Endothelial cell (in vitro differentiated cells): ENCODE measurements at regions not wholly inside any gene's neighbourhood (a gene's known extent, or its start where the extent isn't known, plus 50 kb on each side); places are given as distances from the start of the nearest gene placed in this dataset.

Experiments used
- DNase-seq: peaks from one replicate; pipeline ENCODE4 v3.0.0; 2021; ENCODE audit warnings: low spot score
- H3K27ac Mint-ChIP-seq: one replicate; pipeline ENCODE4 v1.8.0; 2021; ENCODE audit warnings: mixed read lengths, inconsistent platforms; ENCODE audit not compliant: unreplicated experiment
- H3K27me3 Mint-ChIP-seq: one replicate; pipeline ENCODE4 v1.8.0; 2021; ENCODE audit warnings: mild to moderate bottlenecking, moderate library complexity, mixed read lengths, inconsistent platforms; ENCODE audit not compliant: unreplicated experiment
- H3K36me3 Mint-ChIP-seq: one replicate; pipeline ENCODE4 v1.8.0; 2021; ENCODE audit warnings: mild to moderate bottlenecking, low read depth, mixed read lengths, inconsistent platforms; ENCODE audit not compliant: unreplicated experiment
- H3K4me1 Mint-ChIP-seq: one replicate; pipeline ENCODE4 v1.8.0; 2021; ENCODE audit warnings: mild to moderate bottlenecking, mixed read lengths, inconsistent platforms; ENCODE audit not compliant: unreplicated experiment
- H3K4me3 Mint-ChIP-seq: one replicate; pipeline ENCODE4 v1.8.0; 2021; ENCODE audit warnings: mild to moderate bottlenecking, mixed read lengths, inconsistent platforms; ENCODE audit not compliant: unreplicated experiment
- H3K9me3 Mint-ChIP-seq: one replicate; pipeline ENCODE4 v1.8.0; 2021; ENCODE audit warnings: mixed read lengths, inconsistent platforms; ENCODE audit not compliant: unreplicated experiment
- TF ChIP-seq, protein P1 (sequence below): fragments of 200-600 bp; sonication (generic); IDR thresholded peaks from one replicate; pipeline ENCODE4 v1.5.0; 2021; ENCODE audit warnings: antibody characterized with exemption; ENCODE audit not compliant: unreplicated experiment

DNA sequence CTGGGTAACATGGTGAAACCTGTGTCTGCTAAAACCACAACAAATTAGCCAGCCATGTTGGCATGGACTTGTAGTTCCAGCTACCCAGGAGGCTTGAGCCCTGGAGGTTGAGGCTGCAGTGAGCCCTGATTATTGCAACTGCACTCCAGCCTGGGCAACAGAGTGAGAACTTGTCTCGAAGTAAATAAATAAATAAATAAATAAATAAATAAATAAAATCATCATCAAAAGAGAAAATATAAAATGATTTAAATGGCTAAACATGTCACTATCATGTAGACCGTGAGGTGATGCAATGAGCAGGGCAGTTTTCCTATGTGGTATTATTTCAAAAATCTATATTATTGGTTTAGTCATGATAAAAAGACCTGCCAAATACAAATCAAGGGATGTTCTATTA lies 2074.3 kb downstream of the PCDH9 start:
- Mint-ChIP-seq H3K4me3 (no peak overlapping the region), H3K27me3 (no peaks in the 10 kb centered on the region)

DNA sequence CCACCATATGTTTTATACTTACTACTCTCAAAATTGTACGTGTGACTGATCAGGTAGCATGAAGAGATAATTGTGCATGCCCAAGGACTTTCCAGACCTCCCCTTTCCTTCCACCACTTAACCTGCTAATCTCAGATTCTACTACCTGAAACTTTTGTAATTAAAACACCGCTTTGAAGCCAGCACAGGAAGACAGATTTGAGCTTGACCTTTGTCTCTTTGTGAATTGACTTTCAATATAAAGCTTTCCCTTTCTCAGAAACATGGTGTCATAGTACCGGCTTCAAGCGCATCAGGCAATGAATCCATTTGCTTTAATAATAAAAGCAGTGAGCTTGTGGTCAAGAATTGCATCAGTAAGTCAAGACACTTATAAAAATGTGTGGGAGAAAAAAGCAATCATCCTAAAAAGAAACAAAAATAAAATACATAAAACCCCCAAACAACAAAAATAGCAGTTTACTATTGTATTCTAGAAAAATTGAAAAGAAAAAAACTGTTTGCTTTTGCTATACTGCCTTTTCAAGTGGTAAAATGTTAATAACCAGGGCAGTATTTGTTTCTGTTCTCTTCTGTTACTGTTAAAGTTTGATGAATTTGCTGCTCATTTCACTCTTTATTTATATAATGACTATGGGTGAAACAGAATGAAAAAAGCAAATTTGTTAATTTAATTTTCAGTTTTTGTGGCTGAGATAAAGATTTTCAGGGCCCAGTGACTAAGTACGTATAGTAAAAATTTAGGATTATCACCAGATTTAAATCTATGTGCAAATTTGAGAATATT lies 2075.3 kb downstream of the PCDH9 start:
- TF ChIP-seq, protein P1, sequence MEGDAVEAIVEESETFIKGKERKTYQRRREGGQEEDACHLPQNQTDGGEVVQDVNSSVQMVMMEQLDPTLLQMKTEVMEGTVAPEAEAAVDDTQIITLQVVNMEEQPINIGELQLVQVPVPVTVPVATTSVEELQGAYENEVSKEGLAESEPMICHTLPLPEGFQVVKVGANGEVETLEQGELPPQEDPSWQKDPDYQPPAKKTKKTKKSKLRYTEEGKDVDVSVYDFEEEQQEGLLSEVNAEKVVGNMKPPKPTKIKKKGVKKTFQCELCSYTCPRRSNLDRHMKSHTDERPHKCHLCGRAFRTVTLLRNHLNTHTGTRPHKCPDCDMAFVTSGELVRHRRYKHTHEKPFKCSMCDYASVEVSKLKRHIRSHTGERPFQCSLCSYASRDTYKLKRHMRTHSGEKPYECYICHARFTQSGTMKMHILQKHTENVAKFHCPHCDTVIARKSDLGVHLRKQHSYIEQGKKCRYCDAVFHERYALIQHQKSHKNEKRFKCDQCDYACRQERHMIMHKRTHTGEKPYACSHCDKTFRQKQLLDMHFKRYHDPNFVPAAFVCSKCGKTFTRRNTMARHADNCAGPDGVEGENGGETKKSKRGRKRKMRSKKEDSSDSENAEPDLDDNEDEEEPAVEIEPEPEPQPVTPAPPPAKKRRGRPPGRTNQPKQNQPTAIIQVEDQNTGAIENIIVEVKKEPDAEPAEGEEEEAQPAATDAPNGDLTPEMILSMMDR = no peak
- DNase-seq = no peak
- H3K4me1 Mint-ChIP-seq = no peaks in the 10 kb centered on the region
- no peaks in the 10 kb centered on the region for H3K9me3 Mint-ChIP-seq
- no peak overlapping the region for H3K4me3 Mint-ChIP-seq
- no peaks in the 10 kb centered on the region for H3K27me3 Mint-ChIP-seq
- no peak overlapping the region for H3K27ac Mint-ChIP-seq
- H3K36me3 Mint-ChIP-seq = no peaks in the 10 kb centered on the region

More for the DNA sequence above, 2074.3 kb downstream of the PCDH9 start:
- TF ChIP-seq, protein P1 = no peak
- no peaks in the 10 kb centered on the region for H3K4me1 Mint-ChIP-seq
- H3K36me3 Mint-ChIP-seq = no peaks in the 10 kb centered on the region
- no peaks in the 10 kb centered on the region for H3K9me3 Mint-ChIP-seq
- DNase-seq = no peak
- no peak overlapping the region for H3K27ac Mint-ChIP-seq

DNA sequence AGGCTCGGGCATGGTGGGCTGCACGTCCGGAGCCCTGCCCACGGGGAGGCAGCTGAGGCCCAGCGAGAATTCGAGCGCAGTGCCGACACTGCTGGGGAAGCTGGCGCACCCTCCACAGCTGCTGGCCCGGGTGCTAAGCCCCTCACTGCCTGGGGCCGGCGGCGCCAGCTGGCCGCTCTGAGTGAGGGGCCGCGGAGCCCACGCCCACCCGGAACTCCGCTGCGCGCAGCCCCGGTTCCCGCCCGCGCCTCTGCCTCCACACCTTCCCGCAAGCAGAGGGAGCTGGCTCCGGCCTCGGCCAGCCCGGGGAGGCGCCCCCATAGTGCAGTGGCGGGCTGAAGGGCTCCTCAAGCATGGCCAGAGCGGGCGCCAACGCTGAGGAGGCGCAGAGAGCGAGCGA lies 2080.4 kb downstream of the PCDH9 start:
- TF ChIP-seq, protein P1 = no peak
- Mint-ChIP-seq H3K36me3 (no peaks in the 10 kb centered on the region), H3K27ac (no peak overlapping the region), H3K4me1 (no peaks in the 10 kb centered on the region), H3K9me3 (no peaks in the 10 kb centered on the region), H3K4me3 (no peak overlapping the region), H3K27me3 (no peaks in the 10 kb centered on the region)
- DNase-seq = no peak

DNA sequence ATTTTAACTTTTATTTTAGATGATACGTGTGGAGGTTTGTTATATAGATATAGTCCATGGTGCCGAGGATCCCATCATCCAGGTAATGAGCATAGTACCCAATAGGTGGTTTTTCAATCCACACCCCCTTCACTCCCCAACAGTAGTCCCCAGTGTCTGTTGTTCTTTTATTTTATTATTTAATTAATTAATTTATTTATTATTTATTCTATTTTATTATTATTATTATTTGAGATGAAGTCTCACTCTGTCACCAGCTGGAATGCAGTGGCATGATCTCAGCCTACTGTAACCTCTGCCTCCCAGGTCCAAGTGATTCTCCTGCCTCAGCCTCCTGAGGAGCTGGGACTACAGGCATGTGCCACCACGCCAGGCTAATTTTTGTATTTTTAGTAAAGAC lies 2086.2 kb downstream of the PCDH9 start:
- H3K9me3 Mint-ChIP-seq = no peaks in the 10 kb centered on the region
- no peaks in the 10 kb centered on the region for H3K27me3 Mint-ChIP-seq
- H3K4me3 Mint-ChIP-seq = no peak overlapping the region
- no peaks in the 10 kb centered on the region for H3K36me3 Mint-ChIP-seq
- H3K27ac Mint-ChIP-seq = no peak overlapping the region
- no peaks in the 10 kb centered on the region for H3K4me1 Mint-ChIP-seq
- TF ChIP-seq, protein P1 = no peak
- no peak for DNase-seq

DNA sequence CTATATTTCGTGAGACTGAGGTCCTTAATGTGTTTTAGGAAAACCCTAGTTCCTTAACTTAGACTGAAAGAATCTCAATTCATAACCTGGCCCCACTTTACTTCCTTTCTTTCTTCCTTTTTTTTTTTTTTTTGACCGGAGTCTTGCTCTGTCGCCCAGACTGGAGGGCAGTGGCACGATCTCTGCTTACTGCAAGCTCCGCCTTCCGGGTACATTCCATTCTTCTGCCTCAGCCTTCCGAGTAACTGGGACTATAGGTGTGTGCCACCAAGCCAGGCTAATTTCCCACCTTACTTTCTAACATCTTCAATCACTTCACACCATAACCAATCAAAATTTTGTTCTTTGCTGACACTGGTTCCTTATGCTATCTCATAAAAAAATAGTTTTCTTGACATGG lies 2097.0 kb downstream of the PCDH9 start:
- H3K4me1 Mint-ChIP-seq = peaks cover 5% of the 10 kb centered on the region
- H3K27me3 Mint-ChIP-seq = peaks cover 2% of the 10 kb centered on the region
- no peaks in the 10 kb centered on the region for H3K9me3 Mint-ChIP-seq
- no peak for DNase-seq
- H3K4me3 Mint-ChIP-seq = no peak overlapping the region
- TF ChIP-seq, protein P1 = no peak
- no peak overlapping the region for H3K27ac Mint-ChIP-seq
- H3K36me3 Mint-ChIP-seq = no peaks in the 10 kb centered on the region
